Right ventricle myocardium superior (tissue), 1 donor: ENCODE measurements at regions not wholly inside any gene's neighbourhood (a gene's known extent, or its start where the extent isn't known, plus 50 kb on each side); places are given as distances from the start of the nearest gene placed in this dataset.

Source experiments
- ATAC-seq: fragments of 200-7000 bp; cut with Tn5 transposase; one replicate; pipeline ENCODE4 v1.9.1; 2020; ENCODE audit warnings: mild to moderate bottlenecking; ENCODE audit not compliant: poor library complexity
- DNase-seq: peaks from one replicate; pipeline ENCODE4 v3.0.0-alpha.2; 2020
- intact Hi-C: fragments of 100-400 bp; cut with DNase I; formaldehyde crosslinking; loops from one replicate; pipeline ENCODE4 v1.11.2; 2022
- donor health status: DM: no; HTN: yes; CAD: no; lungs with severe emphysema.

DNA sequence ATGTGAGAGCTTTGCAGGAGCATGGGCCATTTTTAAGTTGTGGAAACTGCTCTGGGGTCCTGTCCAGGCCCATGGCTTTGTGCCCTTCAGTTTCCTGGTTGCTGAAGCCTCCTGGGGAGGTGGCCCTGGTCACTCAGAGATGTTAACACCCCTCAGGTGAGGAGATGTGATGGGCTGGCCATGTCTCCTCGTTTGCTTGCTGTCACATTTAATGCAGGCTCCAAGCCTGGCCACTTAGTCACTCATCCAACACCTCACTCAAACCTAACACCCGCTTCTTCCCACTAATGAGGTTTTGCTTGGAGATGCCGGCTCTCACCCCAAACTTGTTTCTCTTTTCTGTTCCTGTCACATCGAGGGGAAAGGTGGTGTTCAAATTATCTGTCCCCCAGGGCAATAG, 192.7 kb downstream of the PTPRU start:
- intact Hi-C loops, result no loop called here
- no peak for DNase-seq
- ATAC-seq, result no peak

- intact Hi-C loops, result no loop called here
- ATAC-seq, result no peak
- no peak for DNase-seq
Observed at GRCh38 chr1:29428280-29428615, 191.9 kb downstream of the PTPRU start.

GRCh38 chr1:29427614-29428279, 191.4 kb downstream of the PTPRU start:
- intact Hi-C loops, result no loop called here
- no peak for ATAC-seq
- no peak for DNase-seq

DNA sequence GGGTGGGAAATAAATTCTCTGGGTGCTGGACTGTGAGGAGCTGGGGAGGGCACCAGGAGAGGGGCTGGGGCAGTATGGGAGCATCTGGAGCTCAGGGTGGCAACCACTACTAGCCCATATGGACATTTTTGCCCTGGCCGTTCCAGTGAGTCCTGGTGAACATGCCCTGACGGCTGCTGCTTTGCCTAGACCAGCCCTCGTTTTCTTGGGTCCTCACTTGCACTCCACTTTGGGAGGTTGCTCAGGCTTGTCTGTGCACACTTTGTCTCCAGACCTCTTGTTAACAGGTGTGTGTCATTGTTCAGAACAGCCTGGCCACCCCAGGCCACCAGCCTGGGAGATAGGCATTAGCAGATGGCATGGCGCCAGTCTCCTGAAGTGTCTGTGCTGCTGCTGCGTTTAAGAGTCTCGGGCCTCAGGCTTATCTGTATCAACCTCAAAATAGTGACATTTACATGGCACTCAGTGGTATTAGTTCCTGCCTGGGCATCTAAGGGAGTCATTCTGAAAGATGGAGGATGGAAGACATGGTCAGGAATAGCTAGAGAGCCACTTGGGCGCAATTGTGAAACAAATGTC, 190.5 kb downstream of the PTPRU start:
- ATAC-seq (peak; percentile 89), DNase-seq (peak; percentile 64)
- intact Hi-C loops, result no loop called here

DNA sequence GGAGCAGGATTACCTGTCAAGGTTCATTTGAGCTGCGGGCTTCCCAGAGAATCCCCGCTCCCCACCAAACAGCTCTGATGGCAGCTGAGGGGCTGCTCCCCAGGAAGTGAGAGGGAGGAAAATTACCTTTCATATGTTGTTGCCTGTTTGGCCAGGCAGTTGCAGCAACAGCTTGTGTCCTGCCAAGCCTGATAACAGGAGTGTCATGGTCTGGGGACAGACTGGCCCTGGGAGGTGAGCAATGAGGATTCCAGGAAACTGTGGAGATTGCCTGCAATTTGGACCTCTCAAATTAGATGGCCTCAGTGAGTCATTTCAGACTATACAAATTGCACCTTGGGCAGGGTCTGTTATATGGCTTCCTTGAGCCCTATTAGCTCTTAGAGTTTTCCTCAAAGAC, 189.3 kb downstream of the PTPRU start:
- intact Hi-C loops, result no loop called here
- peak; percentile 58 for ATAC-seq

GRCh38 chr1:29424266-29424665, 187.9 kb downstream of the PTPRU start:
- ATAC-seq, result no peak
- no peak for DNase-seq
- intact Hi-C loops, result no loop called here

More for the DNA sequence above, 189.3 kb downstream of the PTPRU start:
- DNase-seq, result no peak

DNA sequence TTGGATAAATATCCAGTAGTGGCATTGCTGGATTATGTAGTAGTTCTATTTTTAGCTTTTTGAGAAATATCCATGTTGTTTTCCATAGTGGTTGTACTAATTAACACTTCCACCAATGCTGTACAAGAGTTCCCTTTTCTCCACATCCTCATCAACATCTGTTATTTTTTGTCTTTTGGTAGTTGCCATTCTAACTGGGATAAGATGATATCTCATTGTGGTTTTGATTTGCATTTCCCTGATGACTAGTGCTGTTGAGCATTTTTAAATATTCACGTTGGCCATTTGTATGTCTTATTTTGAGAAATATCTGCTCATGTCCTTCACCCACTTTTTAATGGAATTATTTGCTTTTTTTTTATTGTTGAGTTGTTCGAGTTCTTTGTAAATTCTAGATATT, 183.9 kb downstream of the PTPRU start:
- intact Hi-C loops, result no loop called here
- DNase-seq, result no peak
- no peak for ATAC-seq

DNA sequence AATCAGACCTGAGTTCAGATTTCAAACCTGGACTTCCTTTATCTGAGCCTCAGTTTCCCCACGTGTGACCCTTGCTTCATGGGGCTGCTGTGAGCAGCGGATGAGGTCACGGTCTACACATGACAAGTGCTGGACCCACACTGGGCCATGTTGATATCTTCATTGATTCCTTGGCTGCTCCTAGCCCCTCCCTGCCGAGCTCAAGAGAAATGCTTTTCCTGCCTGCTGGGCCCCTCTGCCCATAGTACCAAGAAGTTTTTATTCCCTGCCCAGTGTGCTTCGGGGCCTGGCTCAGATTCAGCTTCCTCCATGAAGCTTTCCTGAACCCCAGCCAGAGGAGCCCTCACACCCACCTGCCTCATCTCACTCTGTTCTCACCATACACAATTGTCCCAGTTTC, 181.6 kb downstream of the PTPRU start:
- intact Hi-C loops, result no loop called here
- ATAC-seq (no peak), DNase-seq (no peak)

- intact Hi-C loops, result no loop called here
- ATAC-seq (peak; percentile 83), DNase-seq (no peak)
Observed at GRCh38 chr1:29417147-29417858, 181.0 kb downstream of the PTPRU start.

GRCh38 chr1:29416267-29417146, 180.2 kb downstream of the PTPRU start:
- no peak for DNase-seq
- intact Hi-C loops, result no loop called here
- ATAC-seq, result peak; percentile 59

DNA sequence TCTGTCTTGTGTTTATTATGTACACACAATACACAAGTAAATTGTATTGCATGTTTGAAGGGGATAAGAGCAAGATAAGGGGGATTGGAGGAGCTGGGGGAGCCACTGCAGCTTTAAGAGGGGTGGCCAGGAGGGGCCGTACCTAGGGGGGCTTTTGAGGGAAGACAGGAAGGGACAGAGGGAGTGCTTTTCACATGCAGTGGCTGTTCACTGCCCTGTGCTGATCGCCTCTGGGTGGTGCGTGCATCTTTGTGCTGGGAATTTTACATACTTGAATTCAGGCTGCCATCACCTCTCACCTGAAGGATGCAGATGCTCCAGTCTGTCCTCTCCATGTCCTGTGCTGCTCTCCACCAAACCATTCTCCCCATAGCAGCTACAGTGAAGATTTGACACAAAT, 179.5 kb downstream of the PTPRU start:
- DNase-seq (no peak), ATAC-seq (no peak)
- intact Hi-C loops, result no loop called here

GRCh38 chr1:29415156-29415830, 179.0 kb downstream of the PTPRU start:
- intact Hi-C loops, result no loop called here
- DNase-seq, result no peak

GRCh38 chr1:29414086-29414485, 177.8 kb downstream of the PTPRU start:
- intact Hi-C loops, result no loop called here
- DNase-seq (no peak), ATAC-seq (no peak)

More at GRCh38 chr1:29415156-29415830, 179.0 kb downstream of the PTPRU start:
- no peak for ATAC-seq

- intact Hi-C loops, result no loop called here
- ATAC-seq (no peak), DNase-seq (no peak)
Observed at GRCh38 chr1:29413661-29414060, 177.3 kb downstream of the PTPRU start.

- DNase-seq, result no peak
- intact Hi-C loops, result no loop called here
- ATAC-seq, result no peak
Observed at GRCh38 chr1:29412591-29412990, 176.3 kb downstream of the PTPRU start.

DNA sequence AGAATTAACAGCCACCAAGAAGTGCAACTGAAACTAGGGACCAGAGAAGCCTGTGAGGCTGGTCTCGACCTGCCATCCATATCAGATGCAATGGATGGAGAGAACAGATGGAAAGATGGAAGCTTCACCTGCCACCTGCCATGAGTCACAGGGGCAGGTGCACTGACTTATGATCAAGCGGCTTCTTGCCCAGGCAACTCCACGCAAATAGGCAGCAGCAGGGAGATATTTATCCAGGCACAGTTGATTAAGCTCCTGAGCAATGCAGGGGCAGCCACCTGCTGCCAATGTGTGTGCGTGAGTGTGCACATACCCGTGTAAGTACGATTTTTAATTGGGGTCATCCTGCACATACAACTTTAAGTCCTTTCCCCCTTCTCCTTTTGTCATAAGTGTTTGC, 174.2 kb downstream of the PTPRU start:
- no peak for DNase-seq
- ATAC-seq, result no peak
- intact Hi-C loops, result no loop called here

DNA sequence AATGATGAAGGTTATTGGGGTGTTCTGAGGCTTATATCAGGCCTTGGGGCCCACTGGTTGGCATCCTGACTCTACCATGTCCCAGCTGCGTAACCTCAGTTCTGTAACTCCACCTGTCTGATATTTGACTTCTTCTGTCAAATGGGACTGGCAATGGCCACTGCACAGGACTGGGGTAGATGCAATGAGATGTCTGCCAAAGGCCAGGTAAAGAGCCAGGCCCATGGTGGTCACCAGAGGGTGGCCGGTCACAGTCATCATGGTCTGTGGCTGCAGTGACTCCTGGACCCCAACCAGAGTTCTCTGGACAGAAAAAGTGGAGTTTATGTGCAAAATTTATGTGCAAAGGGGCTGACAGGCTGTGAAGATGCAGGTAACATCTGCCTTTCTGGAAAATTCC, 173.3 kb downstream of the PTPRU start:
- no peak for ATAC-seq
- intact Hi-C loops, result no loop called here

DNA sequence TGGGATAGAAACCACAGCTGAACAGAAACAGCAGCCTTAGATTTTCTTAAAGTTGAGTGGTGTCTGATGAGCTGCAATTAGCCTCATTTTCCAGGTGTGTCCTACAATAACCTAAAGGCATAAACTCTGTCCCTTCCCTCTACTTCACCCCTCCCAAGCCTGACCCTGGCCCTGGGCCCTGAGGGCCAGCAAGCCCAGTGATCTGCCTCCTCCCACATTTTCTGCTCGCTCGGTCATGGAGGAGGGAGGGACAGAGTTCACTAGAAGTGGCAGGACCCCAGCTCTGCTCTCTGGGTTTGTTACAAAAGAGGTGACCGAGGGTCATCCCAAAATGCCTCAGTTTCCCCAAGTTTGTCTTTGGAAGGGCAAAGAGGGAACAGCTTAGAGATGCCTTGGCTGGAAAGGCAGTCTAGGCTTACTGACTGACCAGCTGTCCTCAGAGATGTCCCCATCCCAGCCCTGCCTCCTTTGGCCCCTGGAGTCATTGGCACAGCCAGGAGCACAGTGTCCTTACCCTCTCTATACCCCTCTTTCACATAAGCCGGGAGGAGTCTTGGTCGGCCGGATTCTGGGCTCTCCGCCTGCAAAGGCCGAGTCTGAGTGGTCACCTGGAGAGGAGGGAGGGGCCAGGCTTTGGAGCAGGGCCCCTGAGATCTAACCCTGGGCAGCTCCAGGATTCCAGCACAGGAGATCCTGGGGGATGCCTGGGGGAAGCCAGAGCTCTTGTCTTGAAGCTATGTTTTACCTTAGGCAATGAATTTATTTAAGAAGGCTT, 172.7 kb downstream of the PTPRU start:
- DNase-seq (no peak), ATAC-seq (no peak)
- intact Hi-C loops, result no loop called here

More for the DNA sequence above, 173.3 kb downstream of the PTPRU start:
- DNase-seq, result no peak
